Endodermal cell (in vitro differentiated cells): ENCODE measurements at regions not wholly inside any gene's neighbourhood (a gene's known extent, or its start where the extent isn't known, plus 50 kb on each side); places are given as distances from the start of the nearest gene placed in this dataset.
"Not testable (repeated sequence)": the region's sequence is repeated elsewhere in the genome, so short reads cannot be mapped to it uniquely, and the experiment has no call there.

Experiments used
- DNase-seq: peaks from one replicate; pipeline ENCODE4 v3.0.0-alpha.2; 2017
- H3K27ac ChIP-seq: 2 replicates; pipeline ENCODE4 v1.5.1; 2013; ENCODE audit warnings: mild to moderate bottlenecking, low read depth, low read length, moderate library complexity
- H3K27me3 ChIP-seq: 2 replicates; pipeline ENCODE4 v1.6.1; 2013; ENCODE audit warnings: mild to moderate bottlenecking, low read length, moderate library complexity; ENCODE audit not compliant: insufficient read depth, control insufficient read depth, poor library complexity, severe bottlenecking
- H3K36me3 ChIP-seq: 2 replicates; pipeline ENCODE4 v1.7.0; 2013; ENCODE audit warnings: mild to moderate bottlenecking, low read length, moderate library complexity; ENCODE audit not compliant: control insufficient read depth, insufficient read depth
- H3K4me1 ChIP-seq: one replicate; pipeline ENCODE4 v1.7.0; 2013; ENCODE audit warnings: low read length; ENCODE audit not compliant: control insufficient read depth, insufficient read depth
- H3K4me3 ChIP-seq: 2 replicates; pipeline ENCODE4 v1.5.1; 2013; ENCODE audit warnings: mild to moderate bottlenecking, low read length, moderate library complexity
- H3K9ac ChIP-seq: 2 replicates; pipeline ENCODE4 v1.6.1; 2013; ENCODE audit warnings: mild to moderate bottlenecking, low read length, moderate library complexity; ENCODE audit not compliant: poor library complexity, severe bottlenecking; ENCODE audit errors: extremely low read depth
- H3K9me3 ChIP-seq: 2 replicates; pipeline ENCODE4 v1.6.1; 2013; ENCODE audit warnings: mild to moderate bottlenecking, low read length, moderate library complexity; ENCODE audit not compliant: control insufficient read depth
- H3K27ac Mint-ChIP-seq: 2 replicates; pipeline ENCODE4 v1.8.0; 2020; ENCODE audit warnings: mixed read lengths
- H3K27me3 Mint-ChIP-seq: 2 replicates; pipeline ENCODE4 v1.8.0; 2021; ENCODE audit warnings: mild to moderate bottlenecking, mixed read lengths; ENCODE audit not compliant: insufficient read depth
- H3K36me3 Mint-ChIP-seq: 2 replicates; pipeline ENCODE4 v1.8.0; 2020; ENCODE audit warnings: low read depth, mixed read lengths
- H3K4me1 Mint-ChIP-seq: 2 replicates; pipeline ENCODE4 v1.8.0; 2020; ENCODE audit warnings: mixed read lengths
- H3K4me3 Mint-ChIP-seq: 2 replicates; pipeline ENCODE4 v1.8.0; 2020; ENCODE audit warnings: mild to moderate bottlenecking, moderate library complexity, mixed read lengths
- H3K9me3 Mint-ChIP-seq: 2 replicates; pipeline ENCODE4 v1.8.0; 2020; ENCODE audit warnings: mild to moderate bottlenecking, mixed read lengths
- WGBS, 2 experiments: methylation state at CpG; one replicate each; pipeline versions ENCODE4 v1.1.5 to v1.1.7; 2013; ENCODE audit warnings: missing lambda C conversion rate in 2 of 2, mixed read lengths in 1 of 2; ENCODE audit not compliant: insufficient coverage in 1 of 2, insufficient read length in 1 of 2; 5-methylcytosine and 5-hydroxymethylcytosine counted together
- TF ChIP-seq, protein P1 (sequence below): fragments of 200-600 bp; sonication (generic); conservative IDR thresholded peaks from 2 replicates; pipeline ENCODE4 v1.5.0; 2021; ENCODE audit warnings: antibody characterized with exemption, mild to moderate bottlenecking

DNA sequence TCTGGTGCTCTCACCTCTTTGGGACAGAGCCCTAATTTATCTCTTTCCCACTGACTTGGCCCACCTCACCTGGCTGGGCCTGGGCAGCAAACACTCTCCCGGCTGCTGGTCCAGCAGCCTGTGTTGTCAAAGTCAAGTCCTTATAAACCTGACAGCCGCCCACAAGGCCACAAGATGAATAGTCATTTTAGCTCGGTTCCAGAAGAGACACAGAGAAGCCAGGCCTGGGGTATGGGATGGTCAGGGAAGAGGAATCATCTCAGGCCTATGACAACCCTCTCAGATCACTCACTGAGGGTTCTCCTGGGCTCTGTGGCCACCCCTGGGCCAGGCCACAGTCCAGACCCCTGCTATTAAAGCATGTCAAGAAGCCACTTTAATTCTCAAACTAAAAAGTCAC is 158.5 kb downstream of the FOXD2 start:
- H3K27ac Mint-ChIP-seq = no peak overlapping the region
- peaks cover 43% of the 10 kb centered on the region for H3K27me3 ChIP-seq
- H3K9me3 ChIP-seq = peaks cover 17% of the 10 kb centered on the region

DNA sequence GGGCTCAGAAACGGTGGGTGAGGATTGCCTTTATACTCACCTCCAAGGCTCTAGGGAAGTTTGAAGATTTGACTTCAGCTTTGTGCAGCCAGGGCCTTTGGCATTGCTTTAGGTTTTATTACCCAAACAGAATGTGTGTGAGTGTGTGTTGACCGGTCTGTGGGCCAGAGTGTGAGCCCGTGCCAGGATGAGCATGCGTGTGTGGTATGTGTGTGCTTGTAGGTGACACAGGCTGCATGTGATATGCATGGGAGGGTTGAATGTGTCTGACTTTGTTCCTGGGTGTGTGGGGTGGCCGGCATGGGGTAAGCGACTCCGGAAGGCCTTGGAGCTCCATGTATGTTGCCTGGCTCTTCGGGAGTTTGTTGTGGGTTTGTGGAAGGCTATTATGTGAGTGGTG is 160.5 kb downstream of the FOXD2 start:
- H3K27ac ChIP-seq = no peak overlapping the region
- H3K27ac Mint-ChIP-seq = no peak overlapping the region
- H3K36me3 Mint-ChIP-seq = no peaks in the 10 kb centered on the region
- H3K27me3 ChIP-seq = peaks cover 22% of the 10 kb centered on the region
- H3K9me3 Mint-ChIP-seq = peaks cover 37% of the 10 kb centered on the region
- H3K9me3 ChIP-seq = peaks cover 28% of the 10 kb centered on the region
- WGBS, 2 experiments = 77 to 94% methylated on average over 5 to 8 of the region's 8 CpGs
- H3K36me3 ChIP-seq = no peaks in the 10 kb centered on the region
- no peaks in the 10 kb centered on the region for H3K4me1 ChIP-seq
- H3K4me3 Mint-ChIP-seq = no peak overlapping the region
- no peak overlapping the region for H3K4me3 ChIP-seq
- peaks cover 36% of the 10 kb centered on the region for H3K27me3 Mint-ChIP-seq
- H3K4me1 Mint-ChIP-seq = no peaks in the 10 kb centered on the region
- H3K9ac ChIP-seq = no peak overlapping the region
- peak; percentile 24 for DNase-seq
- TF ChIP-seq, protein P1, sequence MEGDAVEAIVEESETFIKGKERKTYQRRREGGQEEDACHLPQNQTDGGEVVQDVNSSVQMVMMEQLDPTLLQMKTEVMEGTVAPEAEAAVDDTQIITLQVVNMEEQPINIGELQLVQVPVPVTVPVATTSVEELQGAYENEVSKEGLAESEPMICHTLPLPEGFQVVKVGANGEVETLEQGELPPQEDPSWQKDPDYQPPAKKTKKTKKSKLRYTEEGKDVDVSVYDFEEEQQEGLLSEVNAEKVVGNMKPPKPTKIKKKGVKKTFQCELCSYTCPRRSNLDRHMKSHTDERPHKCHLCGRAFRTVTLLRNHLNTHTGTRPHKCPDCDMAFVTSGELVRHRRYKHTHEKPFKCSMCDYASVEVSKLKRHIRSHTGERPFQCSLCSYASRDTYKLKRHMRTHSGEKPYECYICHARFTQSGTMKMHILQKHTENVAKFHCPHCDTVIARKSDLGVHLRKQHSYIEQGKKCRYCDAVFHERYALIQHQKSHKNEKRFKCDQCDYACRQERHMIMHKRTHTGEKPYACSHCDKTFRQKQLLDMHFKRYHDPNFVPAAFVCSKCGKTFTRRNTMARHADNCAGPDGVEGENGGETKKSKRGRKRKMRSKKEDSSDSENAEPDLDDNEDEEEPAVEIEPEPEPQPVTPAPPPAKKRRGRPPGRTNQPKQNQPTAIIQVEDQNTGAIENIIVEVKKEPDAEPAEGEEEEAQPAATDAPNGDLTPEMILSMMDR = no peak

More for the DNA sequence above, 158.5 kb downstream of the FOXD2 start:
- Histone ChIP-seq H3K4me3 (no peak overlapping the region), H3K27ac (no peak overlapping the region), H3K4me1 (no peaks in the 10 kb centered on the region), H3K9ac (no peak overlapping the region), H3K36me3 (no peaks in the 10 kb centered on the region)
- Mint-ChIP-seq H3K27me3 (peaks cover 42% of the 10 kb centered on the region), H3K36me3 (no peaks in the 10 kb centered on the region), H3K9me3 (peaks cover 16% of the 10 kb centered on the region), H3K4me3 (no peak overlapping the region), H3K4me1 (peaks cover 3% of the 10 kb centered on the region)
- TF ChIP-seq, protein P1 = no peak
- 62 to 87% methylated on average over 2 to 3 of the region's 3 CpGs for WGBS, 2 experiments
- DNase-seq = peak; percentile 17

DNA sequence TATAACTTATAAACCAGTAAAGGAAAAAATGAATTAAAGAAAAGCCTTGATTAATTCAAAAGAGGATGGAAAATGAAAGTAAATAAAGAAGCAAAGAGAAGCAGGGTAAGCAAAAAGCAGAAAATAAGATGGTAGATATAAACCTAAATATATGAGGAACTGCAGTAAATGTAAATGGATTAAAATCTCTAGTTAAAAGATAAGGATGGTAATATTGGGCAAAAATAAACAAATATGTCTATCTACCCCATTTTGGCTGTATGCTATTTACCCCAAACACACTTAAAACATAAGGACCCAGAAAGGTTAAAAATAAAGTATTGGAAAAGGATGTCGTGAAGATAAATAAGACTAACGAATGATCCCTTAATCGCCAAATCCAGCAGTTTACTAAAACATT is 161.9 kb downstream of the FOXD2 start:
- H3K27ac Mint-ChIP-seq = no peak overlapping the region

DNA sequence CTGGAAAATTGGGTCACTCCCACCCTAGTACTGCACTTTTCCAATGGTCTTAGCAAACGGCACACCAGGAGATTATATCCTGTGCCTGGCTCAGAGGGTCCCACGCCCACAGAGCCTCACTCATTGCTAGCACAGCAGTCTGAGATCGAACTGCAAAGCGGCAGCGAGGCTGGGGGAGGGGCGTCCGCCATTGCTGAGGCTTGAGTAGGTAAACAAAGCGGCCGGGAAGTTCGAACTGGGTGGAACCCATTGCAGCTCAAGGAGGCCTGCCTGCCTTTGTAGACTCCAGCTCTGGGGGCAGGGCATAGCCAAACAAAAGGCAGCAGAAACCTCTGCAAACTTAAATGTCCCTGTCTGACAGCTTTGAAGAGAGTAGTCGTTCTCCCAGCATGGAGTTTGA is 164.6 kb downstream of the FOXD2 start:
- Mint-ChIP-seq H3K27me3 (peaks cover 20% of the 10 kb centered on the region), H3K9me3 (peaks cover 52% of the 10 kb centered on the region)
- not testable (repeated sequence) for H3K27ac ChIP-seq, H3K27me3 ChIP-seq, H3K36me3 ChIP-seq, H3K4me3 ChIP-seq, H3K36me3 Mint-ChIP-seq, H3K4me1 Mint-ChIP-seq, H3K4me1 ChIP-seq, H3K4me3 Mint-ChIP-seq, H3K27ac Mint-ChIP-seq, H3K9ac ChIP-seq
- WGBS, 2 experiments = 93 to 97% methylated on average over 7 to 11 of the region's 11 CpGs
- H3K9me3 ChIP-seq = peaks cover 28% of the 10 kb centered on the region
- DNase-seq = peak; percentile 17

More for the DNA sequence above, 161.9 kb downstream of the FOXD2 start:
- Histone ChIP-seq H3K4me1 (no peaks in the 10 kb centered on the region), H3K9me3 (peaks cover 28% of the 10 kb centered on the region), H3K27ac (no peak overlapping the region), H3K36me3 (no peaks in the 10 kb centered on the region), H3K9ac (no peak overlapping the region), H3K27me3 (peaks cover 8% of the 10 kb centered on the region), H3K4me3 (no peak overlapping the region)
- H3K4me1 Mint-ChIP-seq = no peaks in the 10 kb centered on the region
- H3K36me3 Mint-ChIP-seq = no peaks in the 10 kb centered on the region
- TF ChIP-seq, protein P1 = no peak
- no peak for DNase-seq
- WGBS, 2 experiments = 94% methylated on average over 3 of the region's 3 CpGs; no CpG with 5 or more reads in 1 of the 2 experiments
- H3K4me3 Mint-ChIP-seq = no peak overlapping the region
- H3K27me3 Mint-ChIP-seq = peaks cover 27% of the 10 kb centered on the region
- peaks cover 46% of the 10 kb centered on the region for H3K9me3 Mint-ChIP-seq

DNA sequence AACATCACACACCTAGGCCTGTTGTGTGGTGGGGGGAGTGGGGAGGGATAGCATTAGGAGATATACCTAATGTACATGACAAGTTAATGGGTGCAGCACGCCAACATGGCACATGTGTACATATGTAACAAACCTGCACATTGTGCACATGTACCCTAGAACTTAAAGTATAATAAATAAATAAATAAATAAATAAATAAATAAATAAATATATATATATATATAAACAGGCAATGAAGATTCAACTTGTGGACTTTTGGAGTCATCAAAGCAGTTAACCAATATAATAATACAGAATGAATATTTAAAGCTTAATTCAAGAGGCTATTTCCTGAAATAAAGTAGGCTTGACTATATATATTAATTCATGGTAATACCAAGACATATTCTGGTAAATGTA is 167.0 kb downstream of the FOXD2 start:
- H3K27me3 ChIP-seq, H3K36me3 ChIP-seq, H3K36me3 Mint-ChIP-seq, H3K27ac Mint-ChIP-seq, H3K4me3 Mint-ChIP-seq, H3K27ac ChIP-seq, H3K4me1 Mint-ChIP-seq, H3K4me1 ChIP-seq, H3K9ac ChIP-seq, H3K4me3 ChIP-seq, DNase-seq: not testable (repeated sequence)
- peaks cover 32% of the 10 kb centered on the region for H3K9me3 ChIP-seq
- peaks cover 64% of the 10 kb centered on the region for H3K9me3 Mint-ChIP-seq
- peaks cover 23% of the 10 kb centered on the region for H3K27me3 Mint-ChIP-seq
- 100% methylated on average over 1 of the region's 1 CpG; no CpG with 5 or more reads in 1 of the 2 experiments for WGBS, 2 experiments
